GM12892 (cell line): ENCODE measurements at regions not wholly inside any gene's neighbourhood (a gene's known extent, or its start where the extent isn't known, plus 50 kb on each side); places are given as distances from the start of the nearest gene placed in this dataset.

Experiments used
- POLR2A ChIP-seq: IDR thresholded peaks from 2 replicates; pipeline ENCODE4 v1.6.1; 2011; ENCODE audit warnings: low read depth, low read length, control low read depth
- POLR2AphosphoS5 ChIP-seq: IDR thresholded peaks from 2 replicates; pipeline ENCODE4 v1.6.1; 2011; ENCODE audit warnings: low read depth, low read length, control low read depth
- TAF1 ChIP-seq: IDR thresholded peaks from 2 replicates; pipeline ENCODE4 v1.6.1; 2011; ENCODE audit warnings: low read depth, mild to moderate bottlenecking, control low read depth, low read length, borderline replicate concordance

DNA sequence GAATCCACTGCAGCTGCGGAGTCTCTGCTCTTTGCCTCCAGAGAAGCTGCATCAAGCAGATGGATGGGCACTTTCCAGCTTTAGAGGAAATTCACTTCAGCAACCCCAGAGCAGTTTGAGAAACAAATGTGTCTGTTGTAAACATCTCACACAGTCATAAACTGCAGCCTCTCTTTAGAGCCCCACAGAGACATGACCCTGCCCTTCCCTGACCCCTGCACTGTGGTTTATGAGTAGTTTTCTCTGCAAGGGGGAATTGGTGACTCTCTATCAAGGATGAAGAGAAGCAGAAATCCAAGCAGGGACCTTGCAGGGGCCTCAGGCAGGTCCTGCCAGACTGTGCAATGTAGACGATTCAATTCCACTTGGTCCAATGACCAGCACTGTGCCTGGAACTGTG, 160.2 kb downstream of the SH2D4B start:
- no peak for TF ChIP-seq POLR2AphosphoS5
- no peak for TF ChIP-seq POLR2A
- TF ChIP-seq TAF1, result no peak
